GM19239 (cell line): ENCODE measurements at regions not wholly inside any gene's neighbourhood (a gene's known extent, or its start where the extent isn't known, plus 50 kb on each side); places are given as distances from the start of the nearest gene placed in this dataset.
"Not testable (repeated sequence)": the region's sequence is repeated elsewhere in the genome, so short reads cannot be mapped to it uniquely, and the experiment has no call there.

ENCODE experiments used
- DNase-seq: peaks from one replicate; pipeline ENCODE4 v3.0.0; 2011; ENCODE audit warnings: low spot score; ENCODE audit not compliant: insufficient read length
- FAIRE-seq: peaks from 2 replicates; lab custom pipeline; 2011; peaks lifted over from hg19 to GRCh38; lab: Jason Lieb, UNC

- FAIRE-seq: no peak
- no peak for DNase-seq
Measured at GRCh38 chrX:140177821-140178220, 212.5 kb upstream of the CXorf66 start.

GRCh38 chrX:140172401-140172800 is 207.1 kb upstream of the CXorf66 start:
- FAIRE-seq (no peak), DNase-seq (no peak)

- no peak for DNase-seq
- no peak for FAIRE-seq
Measured at GRCh38 chrX:140167551-140167950, 202.2 kb upstream of the CXorf66 start.

- DNase-seq (no peak), FAIRE-seq (no peak)
Measured at GRCh38 chrX:140165849-140166248, 200.5 kb upstream of the CXorf66 start.

GRCh38 chrX:140164391-140164790 is 199.1 kb upstream of the CXorf66 start:
- DNase-seq (no peak), FAIRE-seq (peak; percentile 47)

- no peak for FAIRE-seq
- no peak for DNase-seq
Measured at GRCh38 chrX:140163371-140164159, 198.2 kb upstream of the CXorf66 start.

GRCh38 chrX:140157611-140158010 is 192.3 kb upstream of the CXorf66 start:
- DNase-seq: no peak
- no peak for FAIRE-seq

GRCh38 chrX:140157143-140157542 is 191.8 kb upstream of the CXorf66 start:
- DNase-seq: no peak
- FAIRE-seq: no peak

- DNase-seq (no peak), FAIRE-seq (no peak)
Measured at GRCh38 chrX:140151316-140151715, 186.0 kb upstream of the CXorf66 start.

- no peak for FAIRE-seq
- DNase-seq: no peak
Measured at GRCh38 chrX:140149761-140150160, 184.4 kb upstream of the CXorf66 start.

- FAIRE-seq (no peak), DNase-seq (peak; percentile 1)
Measured at GRCh38 chrX:140141444-140142029, 176.2 kb upstream of the CXorf66 start.

GRCh38 chrX:140138492-140138891 is 173.2 kb upstream of the CXorf66 start:
- DNase-seq, FAIRE-seq: not testable (repeated sequence)

GRCh38 chrX:140138065-140138464 is 172.7 kb upstream of the CXorf66 start:
- not testable (repeated sequence) for DNase-seq
- peak; percentile 85 for FAIRE-seq

GRCh38 chrX:140132937-140133336 is 167.6 kb upstream of the CXorf66 start:
- FAIRE-seq (no peak), DNase-seq (no peak)

GRCh38 chrX:140123446-140123845 is 158.1 kb upstream of the CXorf66 start:
- DNase-seq: no peak
- no peak for FAIRE-seq

- FAIRE-seq, DNase-seq: not testable (repeated sequence)
Measured at GRCh38 chrX:140114059-140114458, 148.7 kb upstream of the CXorf66 start.

- DNase-seq (no peak), FAIRE-seq (no peak)
Measured at GRCh38 chrX:140110081-140110650, 144.8 kb upstream of the CXorf66 start.

- no peak for FAIRE-seq
- DNase-seq: no peak
Measured at GRCh38 chrX:140104760-140105159, 139.4 kb upstream of the CXorf66 start.

GRCh38 chrX:140099221-140099620 is 133.9 kb upstream of the CXorf66 start:
- DNase-seq (no peak), FAIRE-seq (no peak)

GRCh38 chrX:140092121-140092520 is 126.8 kb upstream of the CXorf66 start:
- FAIRE-seq: no peak
- no peak for DNase-seq

GRCh38 chrX:140091125-140091886 is 126.0 kb upstream of the CXorf66 start:
- peak; percentile 9 for DNase-seq
- no peak for FAIRE-seq
